ENCODE measurements at regions not wholly inside any gene's neighbourhood (a gene's known extent, or its start where the extent isn't known, plus 50 kb on each side); places are given as distances from the start of the nearest gene placed in this dataset.

- no peak for TF ChIP-seq ZNF281 (CRISPR knock-in tag; IDR thresholded peaks at IDR 0.05)
- TF ChIP-seq KAT7 (CRISPR knock-in tag; IDR thresholded peaks at IDR 0.05; ENCODE audit: borderline replicate concordance): no peak
These were observed 402.2 kb downstream of the AEBP2 start (continued) for GRCh38 chr12:19841451-19841850.

GRCh38 chr12:19842116-19842515 lies 402.8 kb downstream of the AEBP2 start:
- ChIA-PET POLR2A (no interaction called here), CTCF (no interaction called here)
- Mint-ChIP-seq H3K4me3 (no peak overlapping the region), H3K27ac (no peak overlapping the region), H3K9me3 (no peaks in the 10 kb centered on the region), H3K27me3 (ENCODE audit: low read depth) (no peaks in the 10 kb centered on the region), H3K36me3 (no peaks in the 10 kb centered on the region), H3K4me1 (peaks cover under 1% of the 10 kb centered on the region; the same call in 1 of the 2 replicates)
- TF ChIP-seq ZNF317 (CRISPR knock-in tag; IDR thresholded peaks at IDR 0.05; ENCODE audit: borderline replicate concordance, low read depth): no peak
- TF ChIP-seq, protein P1, sequence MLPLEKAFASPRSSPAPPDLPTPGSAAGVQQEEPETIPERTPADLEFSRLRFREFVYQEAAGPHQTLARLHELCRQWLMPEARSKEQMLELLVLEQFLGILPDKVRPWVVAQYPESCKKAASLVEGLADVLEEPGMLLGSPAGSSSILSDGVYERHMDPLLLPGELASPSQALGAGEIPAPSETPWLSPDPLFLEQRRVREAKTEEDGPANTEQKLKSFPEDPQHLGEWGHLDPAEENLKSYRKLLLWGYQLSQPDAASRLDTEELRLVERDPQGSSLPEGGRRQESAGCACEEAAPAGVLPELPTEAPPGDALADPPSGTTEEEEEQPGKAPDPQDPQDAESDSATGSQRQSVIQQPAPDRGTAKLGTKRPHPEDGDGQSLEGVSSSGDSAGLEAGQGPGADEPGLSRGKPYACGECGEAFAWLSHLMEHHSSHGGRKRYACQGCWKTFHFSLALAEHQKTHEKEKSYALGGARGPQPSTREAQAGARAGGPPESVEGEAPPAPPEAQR (CRISPR knock-in tag; IDR thresholded peaks at IDR 0.05): no peak
- no peak for TF ChIP-seq USF1 (CRISPR knock-in tag; IDR thresholded peaks at IDR 0.05)
- no peak for TF ChIP-seq CBFB (CRISPR knock-in tag; IDR thresholded peaks at IDR 0.05; ENCODE audit: low read depth)
- no peak for TF ChIP-seq E2F5 (CRISPR knock-in tag; IDR thresholded peaks at IDR 0.05)
- no peak for TF ChIP-seq FOXJ3 (CRISPR knock-in tag; IDR thresholded peaks at IDR 0.05; ENCODE audit: borderline replicate concordance)
- no peak for TF ChIP-seq ARID4B (CRISPR knock-in tag; IDR thresholded peaks at IDR 0.05; ENCODE audit: borderline replicate concordance)
- no peak for TF ChIP-seq NFE2L1 (CRISPR knock-in tag; IDR thresholded peaks at IDR 0.05)
- TF ChIP-seq CREB1 (CRISPR knock-in tag; IDR thresholded peaks at IDR 0.05): no peak
- TF ChIP-seq NR3C1 (CRISPR knock-in tag; conservative IDR thresholded peaks at IDR 0.05; ENCODE audit: low read depth): no peak
- no peak for TF ChIP-seq SMAD3 (CRISPR knock-in tag; IDR thresholded peaks at IDR 0.05; ENCODE audit: borderline replicate concordance)
- TF ChIP-seq CREM (CRISPR knock-in tag; IDR thresholded peaks at IDR 0.05): no peak
- no peak for TF ChIP-seq TCF7 (CRISPR knock-in tag; IDR thresholded peaks at IDR 0.05; ENCODE audit: low read depth)
- no peak for TF ChIP-seq ELF4 (CRISPR knock-in tag; IDR thresholded peaks at IDR 0.05; ENCODE audit: low read depth)
- no peak for TF ChIP-seq SMAD4 (CRISPR knock-in tag; IDR thresholded peaks at IDR 0.05)
- TF ChIP-seq NFYB (CRISPR knock-in tag; conservative IDR thresholded peaks at IDR 0.05; ENCODE audit: low read depth): no peak
- no peak for TF ChIP-seq ZNF423 (CRISPR knock-in tag; IDR thresholded peaks at IDR 0.05)
- no peak for TF ChIP-seq FOXP1 (CRISPR knock-in tag; IDR thresholded peaks at IDR 0.05; ENCODE audit: borderline replicate concordance)
- DNase-seq (ENCODE audit: low spot score): no peak
- ATAC-seq: no peak
